A549 (cell line): ENCODE measurements at regions not wholly inside any gene's neighbourhood (a gene's known extent, or its start where the extent isn't known, plus 50 kb on each side); places are given as distances from the start of the nearest gene placed in this dataset.

Experiments used
- CEBPB ChIP-seq, 2 experiments: fragments of >200 bp in 1 of 2; sonication (Bioruptor Twin) in 1 of 2; formaldehyde crosslinking in 1 of 2; IDR thresholded peaks; 2 replicates each; pipeline ENCODE4 v1.6.1; 2012 to 2016
- CTCF ChIP-seq: fragments of >200 bp; sonication (Bioruptor Twin); formaldehyde crosslinking; IDR thresholded peaks from 3 replicates; pipeline ENCODE4 v1.5.1; 2016
- EHMT2 ChIP-seq: fragments of 200-600 bp; sonication (generic); IDR thresholded peaks from 2 replicates; pipeline ENCODE4 v1.6.1; 2016; ENCODE audit warnings: antibody characterized with exemption, low read depth, mild to moderate bottlenecking, moderate library complexity
- EP300 ChIP-seq, 2 experiments: fragments of >200 bp; sonication (Bioruptor Twin); formaldehyde crosslinking; IDR thresholded peaks; 2 replicates in 1 of 2; 3 replicates in 1 of 2; pipeline ENCODE4 v1.6.1; 2016 to 2017
- FOSL2 ChIP-seq, 2 experiments: fragments of 450-650 bp in 1 of 2; fragments of >200 bp in 1 of 2; sonication (Bioruptor Twin) in 1 of 2; formaldehyde crosslinking; IDR thresholded peaks; 2 replicates each; pipeline versions ENCODE4 v1.5.0 to v1.6.1; 2016 to 2020; ENCODE audit warnings: mild to moderate bottlenecking in 1 of 2, moderate library complexity in 1 of 2
- JUN ChIP-seq, 2 experiments: fragments of >200 bp; sonication (Bioruptor Twin); formaldehyde crosslinking; IDR thresholded peaks; 2 replicates in 1 of 2; 3 replicates in 1 of 2; pipeline ENCODE4 v1.6.1; 2016 to 2017
- PBX3 ChIP-seq: IDR thresholded peaks from 2 replicates; pipeline ENCODE4 v1.6.1; 2012
- POLR2A ChIP-seq: IDR thresholded peaks from 2 replicates; pipeline ENCODE4 v1.6.1; 2012; ENCODE audit warnings: mild to moderate bottlenecking, low read length
- RAD21 ChIP-seq, 2 experiments: fragments of >200 bp in 1 of 2; sonication (Bioruptor Twin) in 1 of 2; formaldehyde crosslinking in 1 of 2; IDR thresholded peaks in 1 of 2; conservative IDR thresholded peaks in 1 of 2; 2 replicates in 1 of 2; 3 replicates in 1 of 2; pipeline ENCODE4 v1.6.1; 2012 to 2018; ENCODE audit warnings: inconsistent platforms in 1 of 2
- RCOR1 ChIP-seq: fragments of 150-350 bp; IDR thresholded peaks from 2 replicates; pipeline ENCODE4 v1.6.1; 2014; ENCODE audit warnings: antibody characterized with exemption, low read length, low read depth
- REST ChIP-seq: fragments of 200-600 bp; sonication (generic); IDR thresholded peaks from 2 replicates; pipeline ENCODE4 v1.6.1; 2016; ENCODE audit warnings: antibody characterized with exemption, mild to moderate bottlenecking, moderate library complexity
- RNF2 ChIP-seq: fragments of 200-600 bp; sonication (generic); IDR thresholded peaks from 2 replicates; pipeline ENCODE4 v1.6.1; 2016; ENCODE audit warnings: low read depth, mild to moderate bottlenecking, antibody characterized with exemption, moderate library complexity, borderline replicate concordance
- TP53 ChIP-seq: fragments of 250-450 bp; sonication (Bioruptor Pico); IDR thresholded peaks from 2 replicates; pipeline ENCODE4 v1.5.0; 2021; ENCODE audit warnings: mild to moderate bottlenecking, moderate library complexity
- ZSCAN20 ChIP-seq: fragments of 250-450 bp; sonication (Bioruptor Pico); IDR thresholded peaks from 2 replicates; pipeline ENCODE4 v1.8.0; 2022; ENCODE audit warnings: mild to moderate bottlenecking, moderate library complexity

GRCh38 chr6:2529211-2529719, 221.5 kb downstream of the MYLK4 start:
- TF ChIP-seq RCOR1 (no peak), POLR2A (no peak), TP53 (CRISPR knock-in tag) (no peak), ZSCAN20 (CRISPR knock-in tag) (no peak), RAD21 (conservative IDR thresholded peaks at IDR 0.05 in 1 of 2, IDR thresholded peaks at IDR 0.05 in 1 of 2) (no peak), CTCF (no peak), CEBPB (IDR thresholded peaks at IDR 0.05) (no peak), EHMT2 (no peak), JUN (IDR thresholded peaks at IDR 0.05) (no peak), FOSL2 (IDR thresholded peaks at IDR 0.05) (no peak), FOSL2 (CRISPR knock-in tag; IDR thresholded peaks at IDR 0.05) (no peak), REST (no peak), PBX3 (no peak), RNF2 (no peak), EP300 (IDR thresholded peaks at IDR 0.05) (no peak)
